Erythroblast (primary cell): ENCODE measurements at regions not wholly inside any gene's neighbourhood (a gene's known extent, or its start where the extent isn't known, plus 50 kb on each side); places are given as distances from the start of the nearest gene placed in this dataset.

Experiments used
- GATA1 ChIP-seq: IDR thresholded peaks from 2 replicates; pipeline ENCODE4 v1.6.1; 2011; ENCODE audit warnings: low read depth, mild to moderate bottlenecking, control low read depth, low read length, moderate library complexity
- POLR2A ChIP-seq: IDR thresholded peaks from 2 replicates; pipeline ENCODE4 v1.6.1; 2011; ENCODE audit warnings: mild to moderate bottlenecking, low read length

- TF ChIP-seq POLR2A (no peak), GATA1 (no peak)
These were observed 50.3 kb upstream of the SP4 start for GRCh38 chr7:21377545-21377944.
